NCI-H524 treated with DMSO at 0.1 percent for 48 hours (cell line): ENCODE measurements at regions not wholly inside any gene's neighbourhood (a gene's known extent, or its start where the extent isn't known, plus 50 kb on each side); places are given as distances from the start of the nearest gene placed in this dataset.
"Not testable (repeated sequence)": the region's sequence is repeated elsewhere in the genome, so short reads cannot be mapped to it uniquely, and the experiment has no call there.

ENCODE experiments used
- DNase-seq: peaks from one replicate; lab custom pipeline; 2025; lab: John Stamatoyannopoulos, UW

DNA sequence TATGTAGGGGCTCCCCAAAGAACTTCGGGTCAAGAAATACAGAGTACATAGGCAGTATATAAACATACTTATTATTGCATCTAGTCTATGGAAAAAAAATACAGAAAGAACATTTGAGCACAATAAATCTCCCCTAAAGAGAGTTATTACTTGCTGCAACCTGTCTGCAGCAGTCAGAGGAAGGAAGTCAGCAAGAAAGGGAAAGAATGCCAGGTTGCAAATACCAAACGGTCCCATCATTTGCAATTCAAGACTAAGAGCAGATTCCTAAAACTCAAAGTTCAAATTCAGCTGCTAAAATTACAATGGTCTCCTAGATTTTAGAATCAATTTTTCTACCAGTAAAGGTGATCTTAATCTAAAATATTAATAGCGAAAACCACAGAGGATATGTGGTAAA is 236.2 kb upstream of the NUDT6 start:
- no peak for DNase-seq

DNA sequence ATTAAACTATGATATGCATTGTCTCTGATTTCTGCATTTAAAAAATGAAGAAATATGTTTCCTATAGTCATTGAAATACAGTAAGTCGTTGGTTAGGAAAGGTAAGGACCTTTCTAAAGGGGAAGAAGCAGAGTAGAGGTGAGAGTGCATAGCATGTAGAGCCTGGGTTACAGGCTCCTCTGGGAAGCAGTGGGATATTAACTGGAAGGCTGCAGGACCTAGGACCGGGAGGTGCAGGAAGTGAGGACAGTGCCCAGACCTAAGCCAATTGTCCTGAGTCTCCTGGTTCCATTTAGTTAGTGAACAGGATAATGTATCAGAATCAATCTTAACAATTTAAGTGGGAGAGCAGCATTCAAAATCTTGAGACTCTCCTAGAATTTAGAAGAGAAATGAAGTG is 237.1 kb upstream of the NUDT6 start:
- no peak for DNase-seq

DNA sequence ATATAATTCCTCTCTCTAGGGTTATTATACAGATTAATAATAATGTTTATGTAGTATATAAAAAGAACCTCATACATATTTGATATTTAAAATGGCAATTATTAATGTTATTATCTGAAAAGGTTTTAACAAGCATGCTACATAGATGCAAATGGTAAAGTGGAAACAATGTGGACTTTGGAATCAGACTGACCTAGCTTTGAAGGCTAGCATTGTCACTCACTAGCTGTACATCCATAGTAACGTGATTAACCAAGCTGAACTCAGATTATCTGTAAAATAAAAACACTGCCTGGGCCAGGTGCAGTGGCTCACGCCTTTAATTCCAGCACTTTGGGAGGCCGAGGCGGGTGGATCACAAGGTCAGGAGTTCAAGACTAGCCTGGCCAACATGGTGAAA is 233.7 kb upstream of the SPRY1 start:
- no peak for DNase-seq

DNA sequence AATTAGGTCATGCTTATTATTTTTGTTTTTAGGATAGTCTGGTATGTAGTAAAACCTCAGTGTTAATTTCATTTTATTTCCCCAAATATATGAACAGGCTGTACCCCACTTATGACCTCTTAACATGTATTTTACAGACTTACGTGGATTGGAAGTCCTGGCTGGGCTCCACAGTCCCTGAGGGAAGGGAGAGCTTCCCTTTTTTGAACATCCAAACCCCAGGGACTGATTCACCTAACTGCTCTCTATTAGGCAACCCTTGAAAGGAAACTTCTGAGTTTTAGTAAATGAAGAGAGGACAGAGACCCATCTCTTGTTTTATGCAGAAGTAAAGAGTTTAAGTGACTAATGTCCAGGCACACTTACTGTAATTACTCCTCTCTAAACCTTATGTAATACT is 233.1 kb upstream of the SPRY1 start:
- DNase-seq = no peak

DNA sequence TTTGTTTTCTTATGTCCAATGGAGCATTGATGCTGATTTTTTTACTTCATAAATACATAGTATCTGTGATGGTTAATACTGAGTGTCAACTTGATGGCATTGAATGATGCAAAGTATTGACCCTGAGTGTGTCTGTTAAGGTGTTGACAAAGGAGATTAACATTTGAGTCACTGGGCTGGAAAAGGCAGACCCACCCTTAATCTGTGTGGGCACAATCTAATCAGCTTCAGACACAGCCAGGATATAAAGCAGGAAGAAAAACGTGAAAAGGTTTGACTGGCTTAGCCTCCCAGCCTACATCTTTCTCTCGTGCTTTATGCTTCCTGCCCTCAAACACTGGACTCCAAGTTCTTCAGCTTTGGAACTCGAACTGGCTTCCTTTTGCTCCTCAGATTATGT is 230.6 kb upstream of the SPRY1 start:
- DNase-seq = no peak

DNA sequence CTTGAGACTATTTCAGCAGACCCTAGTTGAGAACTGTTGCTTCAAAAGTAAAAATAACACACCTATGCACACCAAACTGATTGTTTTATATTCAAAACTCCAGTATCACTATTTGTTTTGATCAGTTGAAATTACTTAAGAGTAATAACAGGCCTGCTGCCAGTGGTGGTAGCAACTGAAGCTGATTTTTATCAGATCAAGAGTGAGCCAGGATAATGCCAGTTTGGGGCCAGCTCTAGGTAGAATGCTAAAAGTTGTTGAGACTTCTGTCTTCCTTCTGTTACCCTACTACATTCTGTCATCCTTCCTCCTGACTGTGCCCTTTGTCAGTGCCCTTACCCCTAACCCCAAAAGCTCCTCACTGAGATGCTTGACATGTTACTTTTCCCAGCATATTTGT is 228.7 kb upstream of the SPRY1 start:
- no peak for DNase-seq

DNA sequence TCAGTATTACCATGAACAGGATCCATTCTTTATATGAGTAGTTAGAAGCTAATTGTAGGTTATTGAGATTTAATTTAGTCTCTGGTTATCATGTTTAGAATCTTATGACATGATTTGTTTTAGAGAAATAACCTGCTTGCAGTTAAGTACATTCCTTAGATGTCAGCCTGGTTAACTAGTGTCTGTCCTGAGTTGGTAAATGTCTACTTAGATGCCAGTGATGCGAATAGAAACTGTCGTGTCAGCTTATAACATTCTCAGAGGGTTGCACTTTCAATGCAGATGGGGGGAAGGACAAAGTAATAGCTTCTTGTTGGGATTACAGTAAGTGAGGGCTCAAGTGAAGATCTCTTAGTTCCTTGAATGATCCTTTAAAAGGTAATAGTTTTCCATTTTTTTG is 227.8 kb upstream of the SPRY1 start:
- no peak for DNase-seq

DNA sequence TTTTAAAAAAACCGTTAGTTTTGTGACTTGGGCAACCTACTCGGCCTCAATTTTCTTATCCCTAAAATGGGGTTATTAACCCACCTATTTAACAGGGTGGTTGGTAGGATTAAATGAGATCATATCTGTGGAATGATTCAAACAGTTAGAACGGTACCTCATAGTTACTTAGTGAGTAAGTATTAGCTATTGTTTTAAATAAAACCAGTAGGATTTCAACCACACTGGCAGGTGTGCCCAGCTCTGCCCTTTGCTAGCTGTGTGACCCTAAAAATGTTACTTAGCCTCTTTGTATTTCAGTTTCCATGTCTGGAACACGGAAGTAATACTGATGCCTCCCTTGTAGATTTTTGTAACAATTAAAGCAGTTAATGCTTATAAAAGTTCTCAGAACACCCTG is 225.8 kb upstream of the SPRY1 start:
- no peak for DNase-seq

DNA sequence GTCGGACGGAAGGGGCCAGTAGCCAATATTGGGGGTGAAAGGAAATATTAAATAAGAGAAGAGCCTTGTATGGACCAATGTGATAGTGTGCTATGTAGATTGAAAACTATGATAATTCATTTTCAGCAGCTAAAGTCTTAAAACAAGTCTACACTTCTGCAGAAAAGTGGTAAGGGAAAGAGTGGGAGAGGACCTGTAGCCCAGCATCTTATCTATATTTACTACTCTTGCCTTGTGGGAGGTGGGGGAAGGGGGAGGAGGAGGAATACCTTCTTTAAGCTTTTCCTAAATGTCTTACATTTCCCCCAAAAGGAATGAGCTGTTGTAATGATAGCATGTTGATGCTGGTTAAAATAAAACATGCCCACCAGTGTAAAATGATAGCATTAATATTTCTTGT is 220.0 kb upstream of the SPRY1 start:
- DNase-seq = no peak

DNA sequence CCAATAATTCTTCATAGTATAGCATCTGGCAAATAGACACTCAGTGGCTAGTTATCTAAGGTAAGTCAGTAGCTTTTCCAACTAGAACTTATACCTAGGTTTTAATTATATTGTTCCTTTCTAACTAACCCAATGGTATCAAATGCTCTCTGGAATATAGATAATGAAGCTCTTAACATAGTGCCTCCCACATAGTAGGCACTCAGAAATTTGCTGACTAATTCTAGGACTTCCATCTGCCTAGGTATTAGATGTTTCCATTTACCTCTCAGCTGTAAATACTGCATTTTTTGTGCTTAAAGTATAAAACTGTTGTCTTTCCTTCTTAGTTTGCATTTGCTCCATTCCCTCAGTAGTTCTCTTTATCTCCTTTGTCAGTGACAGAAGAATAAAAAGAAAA is 214.3 kb upstream of the SPRY1 start:
- no peak for DNase-seq

DNA sequence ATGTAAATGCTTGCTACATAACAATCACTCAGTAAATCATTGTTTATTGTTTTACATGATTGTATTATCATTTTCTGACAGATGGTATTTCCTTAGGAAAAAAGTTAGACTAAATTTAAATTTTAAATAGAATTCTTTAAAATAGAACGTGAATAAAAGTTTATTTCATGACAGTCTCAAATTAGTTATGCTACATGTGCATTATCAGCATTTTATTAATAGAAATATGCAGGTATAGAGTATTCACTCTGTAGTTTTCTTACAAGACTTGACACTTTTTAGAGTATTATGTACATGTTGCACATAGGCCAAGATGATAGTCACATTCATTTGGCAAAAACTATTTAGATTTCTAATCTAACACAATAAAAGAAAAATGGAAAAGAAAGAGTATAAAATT is 213.3 kb upstream of the SPRY1 start:
- no peak for DNase-seq

DNA sequence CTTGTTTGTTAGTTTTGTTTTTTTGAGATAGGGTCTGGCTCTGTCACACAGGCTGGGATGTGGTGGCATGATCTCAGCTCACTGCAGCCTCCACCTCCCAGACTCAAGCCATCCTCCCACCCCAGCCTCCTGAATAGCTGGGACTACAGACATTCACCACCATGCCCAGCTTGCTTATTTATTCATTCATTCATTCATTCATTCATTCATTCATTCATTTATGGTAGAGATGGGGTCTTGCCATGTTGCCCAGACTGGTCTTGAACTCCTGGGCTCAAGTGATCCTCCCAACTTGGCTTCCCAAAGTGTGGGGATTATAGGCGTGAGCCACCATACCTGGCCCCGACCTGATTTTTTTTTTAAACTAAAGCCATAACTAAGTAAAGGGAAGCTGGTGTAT is 212.8 kb upstream of the SPRY1 start:
- not testable (repeated sequence) for DNase-seq

DNA sequence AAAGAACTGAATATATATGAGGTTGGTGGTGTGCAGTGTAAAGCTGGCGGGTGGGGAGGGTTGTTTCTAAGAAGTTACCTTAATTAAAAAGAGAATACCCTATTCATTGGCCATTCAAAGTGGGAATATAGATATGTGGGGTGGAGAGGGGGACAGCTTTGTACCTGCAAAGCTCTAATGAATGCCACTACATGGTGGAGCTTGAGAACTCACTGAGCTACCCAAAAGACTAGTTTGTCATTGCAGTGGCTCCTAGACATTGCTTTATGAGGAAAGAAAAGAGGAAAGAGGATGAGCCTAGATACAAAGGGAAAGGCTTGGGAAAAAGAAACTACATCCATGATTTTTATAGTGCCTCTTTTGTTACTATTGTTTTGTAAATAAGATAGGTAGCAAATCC is 209.9 kb upstream of the SPRY1 start:
- DNase-seq = no peak

DNA sequence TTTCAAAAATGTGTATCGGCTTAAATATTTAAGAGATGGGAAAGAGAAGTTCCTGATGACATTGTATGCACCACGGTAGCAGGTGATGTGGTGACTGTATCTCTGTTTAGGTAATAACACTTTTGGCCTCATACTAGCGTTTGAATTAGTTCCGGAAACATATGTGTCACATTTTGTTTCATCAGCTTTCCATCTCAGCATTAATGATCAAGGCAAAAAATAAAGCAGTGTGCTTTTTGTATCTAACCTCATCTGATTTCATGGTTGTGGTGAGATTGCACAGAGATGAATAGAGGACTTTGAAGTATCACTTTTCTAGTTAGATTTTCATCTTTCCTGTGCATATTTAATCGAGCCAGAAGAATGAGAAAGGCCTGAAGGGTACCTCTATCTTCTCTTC is 206.4 kb upstream of the SPRY1 start:
- DNase-seq = no peak

DNA sequence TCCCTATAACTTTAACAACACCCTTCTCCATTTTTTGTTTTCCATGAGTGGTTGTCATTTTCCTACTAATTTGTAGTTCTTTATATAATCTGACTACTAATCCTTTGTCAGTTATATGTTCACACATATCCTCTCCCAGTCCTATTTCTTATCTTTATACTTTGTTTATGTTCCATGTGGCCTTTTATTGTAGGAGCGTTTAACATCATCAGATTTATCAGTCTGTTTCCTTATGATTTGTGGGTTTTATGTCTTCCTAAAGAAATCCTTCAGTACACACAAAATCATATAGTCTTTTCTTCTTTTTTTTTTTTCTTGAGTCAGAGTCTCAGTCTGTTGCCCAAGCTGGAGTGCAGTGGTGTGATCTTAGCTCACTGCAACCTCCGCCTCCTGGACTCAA is 204.9 kb upstream of the SPRY1 start:
- DNase-seq = no peak

DNA sequence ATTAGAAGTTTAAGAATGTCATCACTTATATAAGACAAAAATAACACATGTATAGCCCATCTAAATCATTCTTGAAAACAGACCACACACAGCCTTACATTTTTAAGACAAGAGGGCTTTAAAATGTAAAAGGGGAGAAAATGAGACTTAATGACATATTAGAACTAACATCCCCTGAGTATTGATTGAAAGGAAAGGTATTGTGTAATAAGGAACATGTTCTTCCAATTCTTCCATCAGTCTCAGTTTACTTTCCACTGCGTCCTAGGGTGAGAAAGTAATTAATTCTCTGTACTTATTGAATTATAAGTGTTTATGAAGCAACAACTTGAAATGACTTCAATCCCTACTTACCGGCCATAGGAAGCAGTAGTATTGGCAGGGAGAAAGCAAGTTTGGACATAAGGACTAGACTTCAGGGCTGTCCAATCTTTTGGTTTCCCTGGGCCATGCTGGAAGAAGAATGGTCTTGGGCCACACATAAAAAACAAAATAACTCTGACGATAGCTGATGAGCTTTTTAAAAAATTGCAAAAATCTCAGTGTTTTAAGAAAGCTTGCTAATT is 202.7 kb upstream of the SPRY1 start:
- no peak for DNase-seq

DNA sequence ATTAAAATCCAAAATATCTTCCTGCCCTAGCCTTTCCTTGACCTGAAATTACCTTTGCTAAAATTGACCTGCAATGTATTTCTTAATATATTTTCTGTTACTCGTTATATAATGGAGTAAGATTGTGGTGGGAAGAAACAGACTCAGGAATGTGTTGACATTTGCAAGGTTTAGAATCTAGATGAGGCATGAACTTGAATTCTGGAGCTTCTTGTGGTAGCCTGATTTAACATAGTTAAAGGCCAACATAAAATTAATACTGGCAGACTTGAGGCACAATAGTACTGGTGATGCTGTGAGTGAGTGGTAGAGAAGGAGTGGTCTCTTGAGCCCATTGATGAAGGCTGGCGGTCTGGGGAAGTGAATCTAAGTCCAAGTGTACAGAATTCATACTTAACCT is 197.9 kb upstream of the SPRY1 start:
- DNase-seq = no peak

DNA sequence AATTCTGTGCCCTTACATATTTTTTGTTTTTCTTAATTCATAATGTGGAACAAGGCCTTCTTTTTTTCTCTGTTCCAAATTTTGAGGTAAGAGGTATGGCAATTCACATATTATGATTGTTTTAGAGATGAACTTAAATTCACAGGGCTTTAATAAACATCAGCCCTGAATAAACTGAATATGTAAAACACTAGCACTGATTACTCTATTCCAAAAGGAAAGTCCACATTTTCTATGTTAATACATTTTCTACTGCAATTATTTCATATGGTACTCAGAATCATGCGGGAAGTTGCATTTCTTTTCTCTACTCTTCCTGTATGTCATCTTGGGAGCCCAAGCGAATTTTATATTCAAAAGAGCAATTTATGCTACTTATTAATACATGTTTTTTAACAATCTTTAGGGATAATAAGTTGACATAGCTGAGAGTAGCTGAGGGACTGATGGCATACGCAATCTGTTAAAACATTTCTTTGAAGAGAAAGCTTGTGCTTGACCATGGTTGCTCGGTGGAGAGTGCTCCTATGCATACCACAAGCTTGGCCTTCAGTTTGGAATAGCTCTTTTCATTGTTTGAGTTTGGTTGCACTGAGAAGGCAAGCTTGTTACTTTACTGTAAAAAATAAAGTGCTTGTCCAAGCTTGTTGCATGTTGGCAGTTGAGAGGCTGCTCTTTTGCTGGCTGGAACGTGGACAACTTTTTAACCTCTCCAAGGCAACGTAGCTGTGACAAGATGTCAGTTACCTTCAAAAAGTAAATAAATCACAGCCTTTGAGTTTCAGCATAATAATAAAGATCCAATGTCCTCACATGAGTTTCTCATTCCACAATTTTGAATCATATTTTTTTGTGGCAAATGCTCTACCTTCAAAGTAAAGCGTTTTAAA is 196.3 kb upstream of the SPRY1 start:
- no peak for DNase-seq

DNA sequence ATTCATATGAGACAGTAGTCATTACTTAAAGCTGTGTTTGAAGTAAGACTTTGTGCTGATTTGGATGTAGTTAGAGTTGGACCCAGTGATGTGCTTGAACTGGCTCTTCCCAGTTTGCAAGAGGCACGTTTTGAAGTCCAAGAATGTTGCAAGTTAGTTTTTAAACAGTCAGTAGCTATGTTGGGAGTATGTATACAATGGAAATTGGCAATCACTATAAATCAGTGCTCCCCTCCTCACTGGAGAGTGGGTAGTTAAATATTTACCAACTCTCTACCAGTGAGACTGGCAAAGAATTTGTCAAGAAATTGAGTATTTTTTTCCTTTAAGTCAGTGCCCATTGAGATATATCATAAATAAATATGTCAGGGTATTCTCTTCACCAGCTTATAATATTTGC is 191.9 kb upstream of the SPRY1 start:
- DNase-seq = no peak

DNA sequence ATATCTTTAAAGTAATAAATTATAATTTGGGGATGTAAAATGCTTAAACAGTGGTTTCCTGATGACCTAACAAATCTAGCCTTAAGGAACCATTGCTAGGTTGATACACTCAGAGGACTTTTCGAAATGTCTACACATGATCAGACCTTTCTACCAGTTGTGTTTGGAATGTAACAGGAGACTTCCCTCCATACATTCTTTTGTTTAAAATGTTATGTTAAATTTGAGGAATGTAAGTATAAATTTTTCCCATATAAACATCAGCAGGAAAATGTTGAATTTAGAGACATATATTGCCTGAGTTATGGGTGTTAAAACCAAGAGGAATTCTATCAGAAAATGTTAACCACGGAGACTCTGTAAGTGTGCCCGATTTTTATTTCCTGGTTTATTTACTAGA is 190.6 kb upstream of the SPRY1 start:
- no peak for DNase-seq

DNA sequence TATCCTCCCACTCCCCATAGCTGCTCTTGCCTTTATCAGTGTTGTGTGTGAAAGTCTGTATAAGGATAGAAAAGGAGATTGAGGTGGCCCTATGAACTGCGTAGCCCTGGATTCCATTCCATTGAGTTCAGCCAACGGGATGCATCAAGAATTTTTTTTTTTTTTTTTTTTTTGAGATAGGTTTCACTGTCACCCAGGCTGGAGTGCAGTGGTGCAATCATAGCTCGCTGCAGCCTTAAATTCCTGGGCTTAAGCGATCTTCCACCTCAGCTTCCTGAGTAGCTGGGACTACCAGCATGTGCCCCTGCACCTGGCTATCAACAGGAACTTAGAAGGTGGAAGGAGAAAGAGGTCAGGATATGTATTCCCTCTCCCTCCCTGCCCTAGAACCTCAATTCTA is 187.2 kb upstream of the SPRY1 start:
- no peak for DNase-seq

DNA sequence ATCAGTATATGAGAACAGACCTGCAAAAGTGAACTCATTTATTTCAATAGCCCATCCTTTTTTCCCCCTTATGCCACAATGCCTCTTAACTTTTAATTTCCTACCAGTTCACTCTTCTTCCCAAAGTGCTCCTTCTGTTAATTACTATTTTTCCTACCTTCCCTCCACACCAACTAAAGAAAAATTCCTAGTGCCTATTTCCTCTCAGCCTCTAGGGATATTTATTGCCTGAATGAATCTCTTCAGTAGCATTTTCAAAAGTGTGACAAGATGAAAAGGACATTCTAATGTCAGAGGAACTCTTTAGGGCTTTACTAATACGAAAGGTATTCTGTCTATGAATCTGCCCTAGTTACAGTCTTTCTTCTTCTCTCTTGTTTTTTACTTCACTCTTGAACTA is 181.1 kb upstream of the SPRY1 start:
- DNase-seq = no peak

DNA sequence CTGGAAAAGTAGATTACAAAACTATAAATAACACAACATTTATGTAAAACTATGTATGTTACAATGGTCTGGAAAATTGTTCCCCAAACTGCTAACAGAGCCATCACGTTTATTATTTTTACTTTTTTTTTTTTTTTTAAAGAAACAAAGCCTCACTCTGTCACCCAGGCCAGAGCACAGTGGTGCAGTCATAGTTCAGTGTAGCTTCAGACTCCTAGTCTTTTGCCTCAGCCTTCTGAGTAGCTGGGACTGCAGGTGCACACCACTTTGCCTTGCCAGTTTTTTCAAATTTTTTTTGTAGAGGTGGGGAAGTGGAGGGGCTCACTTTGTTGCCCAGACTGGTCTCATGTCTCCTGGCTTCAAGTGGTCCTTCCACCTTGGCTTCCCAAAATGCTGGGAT is 180.1 kb upstream of the SPRY1 start:
- DNase-seq = no peak

DNA sequence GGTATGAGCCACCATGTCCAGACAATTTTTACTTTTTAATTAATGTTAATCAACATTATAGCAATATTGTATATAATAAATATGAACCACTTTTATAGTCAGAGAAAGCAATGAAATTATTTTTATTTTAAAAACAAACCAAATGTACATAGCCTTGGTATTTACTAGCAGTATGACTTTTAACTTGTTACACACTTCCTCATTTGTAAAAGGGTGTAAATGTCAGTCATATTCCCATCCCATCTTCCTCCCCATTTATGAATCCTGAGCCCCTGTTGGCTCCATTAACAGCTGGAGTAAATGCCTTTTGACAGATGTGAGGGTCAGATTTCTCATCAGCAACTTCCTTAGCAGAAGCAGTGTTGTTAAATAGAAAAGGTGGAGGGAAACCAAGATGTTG is 179.6 kb upstream of the SPRY1 start:
- no peak for DNase-seq
